ENCODE measurements at regions not wholly inside any gene's neighbourhood (a gene's known extent, or its start where the extent isn't known, plus 50 kb on each side); places are given as distances from the start of the nearest gene placed in this dataset.

- ATAC-seq: peak; percentile 36
- no peaks in the 10 kb centered on the region for H3K36me3 Mint-ChIP-seq
- POLR2A ChIA-PET: interaction anchor here (0.6 kb wide), 1 partner anchor 30 kb away, joined by 3 read pairs; no protein-coding TSS in a partner anchor
- H3K4me3 Mint-ChIP-seq: peak overlapping the region; percentile 49
- CTCF ChIA-PET: no interaction called here
- peak overlapping the region; percentile 97 for H3K27ac Mint-ChIP-seq
- H3K4me1 Mint-ChIP-seq: peaks cover 28% of the 10 kb centered on the region
- TF ChIP-seq ERG (CRISPR knock-in tag; IDR thresholded peaks at IDR 0.05) (no peak), NR2C2 (CRISPR knock-in tag; IDR thresholded peaks at IDR 0.05) (no peak), ZNF281 (CRISPR knock-in tag; IDR thresholded peaks at IDR 0.05) (no peak), FOXP1 (CRISPR knock-in tag; IDR thresholded peaks at IDR 0.05; ENCODE audit: borderline replicate concordance) (no peak), PRRX2 (CRISPR knock-in tag; IDR thresholded peaks at IDR 0.05) (no peak), TEAD4 (CRISPR knock-in tag; IDR thresholded peaks at IDR 0.05) (no peak), ETV6 (CRISPR knock-in tag; IDR thresholded peaks at IDR 0.05) (no peak), NR3C1 (CRISPR knock-in tag; conservative IDR thresholded peaks at IDR 0.05; ENCODE audit: low read depth) (no peak), E2F4 (CRISPR knock-in tag; IDR thresholded peaks at IDR 0.05; ENCODE audit: borderline replicate concordance, low read depth) (no peak), AFF4 (CRISPR knock-in tag; IDR thresholded peaks at IDR 0.05; ENCODE audit: borderline replicate concordance) (no peak), ZNF317 (CRISPR knock-in tag; IDR thresholded peaks at IDR 0.05; ENCODE audit: borderline replicate concordance, low read depth) (no peak), NFATC4 (CRISPR knock-in tag; IDR thresholded peaks at IDR 0.05) (no peak), SOX15 (CRISPR knock-in tag; IDR thresholded peaks at IDR 0.05) (no peak)
- TF ChIP-seq, protein P1, sequence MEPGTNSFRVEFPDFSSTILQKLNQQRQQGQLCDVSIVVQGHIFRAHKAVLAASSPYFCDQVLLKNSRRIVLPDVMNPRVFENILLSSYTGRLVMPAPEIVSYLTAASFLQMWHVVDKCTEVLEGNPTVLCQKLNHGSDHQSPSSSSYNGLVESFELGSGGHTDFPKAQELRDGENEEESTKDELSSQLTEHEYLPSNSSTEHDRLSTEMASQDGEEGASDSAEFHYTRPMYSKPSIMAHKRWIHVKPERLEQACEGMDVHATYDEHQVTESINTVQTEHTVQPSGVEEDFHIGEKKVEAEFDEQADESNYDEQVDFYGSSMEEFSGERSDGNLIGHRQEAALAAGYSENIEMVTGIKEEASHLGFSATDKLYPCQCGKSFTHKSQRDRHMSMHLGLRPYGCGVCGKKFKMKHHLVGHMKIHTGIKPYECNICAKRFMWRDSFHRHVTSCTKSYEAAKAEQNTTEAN (CRISPR knock-in tag; IDR thresholded peaks at IDR 0.05): no peak
- TF ChIP-seq, protein P2, sequence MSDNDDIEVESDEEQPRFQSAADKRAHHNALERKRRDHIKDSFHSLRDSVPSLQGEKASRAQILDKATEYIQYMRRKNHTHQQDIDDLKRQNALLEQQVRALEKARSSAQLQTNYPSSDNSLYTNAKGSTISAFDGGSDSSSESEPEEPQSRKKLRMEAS (CRISPR knock-in tag; IDR thresholded peaks at IDR 0.05): no peak
- TF ChIP-seq, protein P3, sequence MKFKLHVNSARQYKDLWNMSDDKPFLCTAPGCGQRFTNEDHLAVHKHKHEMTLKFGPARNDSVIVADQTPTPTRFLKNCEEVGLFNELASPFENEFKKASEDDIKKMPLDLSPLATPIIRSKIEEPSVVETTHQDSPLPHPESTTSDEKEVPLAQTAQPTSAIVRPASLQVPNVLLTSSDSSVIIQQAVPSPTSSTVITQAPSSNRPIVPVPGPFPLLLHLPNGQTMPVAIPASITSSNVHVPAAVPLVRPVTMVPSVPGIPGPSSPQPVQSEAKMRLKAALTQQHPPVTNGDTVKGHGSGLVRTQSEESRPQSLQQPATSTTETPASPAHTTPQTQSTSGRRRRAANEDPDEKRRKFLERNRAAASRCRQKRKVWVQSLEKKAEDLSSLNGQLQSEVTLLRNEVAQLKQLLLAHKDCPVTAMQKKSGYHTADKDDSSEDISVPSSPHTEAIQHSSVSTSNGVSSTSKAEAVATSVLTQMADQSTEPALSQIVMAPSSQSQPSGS (CRISPR knock-in tag; IDR thresholded peaks at IDR 0.05; ENCODE audit: borderline replicate concordance, low read depth): no peak
- H3K9me3 Mint-ChIP-seq: peaks cover 2% of the 10 kb centered on the region
- H3K27me3 Mint-ChIP-seq (ENCODE audit: low read depth): no peaks in the 10 kb centered on the region
- no peak for DNase-seq (ENCODE audit: low spot score)
These were observed 474.1 kb upstream of the TUSC1 start for GRCh38 chr9:26152350-26152749.
